ENCODE measurements at regions not wholly inside any gene's neighbourhood (a gene's known extent, or its start where the extent isn't known, plus 50 kb on each side); places are given as distances from the start of the nearest gene placed in this dataset.

DNA sequence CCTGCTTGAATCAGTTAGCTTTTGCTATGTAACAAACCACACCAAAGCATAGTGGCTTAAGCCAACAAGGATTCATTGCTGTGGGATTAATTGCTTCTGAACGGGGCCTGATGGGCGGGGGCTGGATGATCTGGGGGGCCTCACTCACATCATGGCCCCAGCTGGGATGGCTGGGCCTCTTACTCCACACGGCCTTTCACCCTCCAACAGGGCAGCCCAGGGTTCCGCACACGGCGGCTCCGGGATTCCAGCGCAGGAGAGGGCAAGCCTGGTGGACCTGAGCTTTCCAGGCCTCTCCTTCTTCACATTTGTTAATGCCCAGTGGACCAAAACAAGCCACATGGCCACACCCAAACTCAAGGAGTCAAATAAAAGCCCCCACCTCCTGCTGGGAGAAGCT, 86.3 kb upstream of the PHLPP1 start:
- Mint-ChIP-seq H3K4me1 (ENCODE audit: low read depth) (no peaks in the 10 kb centered on the region), H3K4me3 (no peak overlapping the region), H3K36me3 (ENCODE audit: low read depth) (no peaks in the 10 kb centered on the region), H3K27me3 (no peaks in the 10 kb centered on the region), H3K9me3 (no peaks in the 10 kb centered on the region), H3K27ac (no peak overlapping the region)
- H3K4me3 ChIP-seq (ENCODE audit: low read length) = no peak overlapping the region
- no peak for ATAC-seq (ENCODE audit: poor library complexity)
- no peaks in the 10 kb centered on the region for H3K9me3 ChIP-seq (ENCODE audit: control insufficient read depth in 1 of 2, insufficient read depth in 1 of 2, low read length in 2 of 2)
- no peaks in the 10 kb centered on the region for H3K36me3 ChIP-seq (ENCODE audit: insufficient read depth, low read length)
- intact Hi-C loops (cut with DNase I, micrococcal nuclease) = no loop called here
- TF ChIP-seq, protein P1, sequence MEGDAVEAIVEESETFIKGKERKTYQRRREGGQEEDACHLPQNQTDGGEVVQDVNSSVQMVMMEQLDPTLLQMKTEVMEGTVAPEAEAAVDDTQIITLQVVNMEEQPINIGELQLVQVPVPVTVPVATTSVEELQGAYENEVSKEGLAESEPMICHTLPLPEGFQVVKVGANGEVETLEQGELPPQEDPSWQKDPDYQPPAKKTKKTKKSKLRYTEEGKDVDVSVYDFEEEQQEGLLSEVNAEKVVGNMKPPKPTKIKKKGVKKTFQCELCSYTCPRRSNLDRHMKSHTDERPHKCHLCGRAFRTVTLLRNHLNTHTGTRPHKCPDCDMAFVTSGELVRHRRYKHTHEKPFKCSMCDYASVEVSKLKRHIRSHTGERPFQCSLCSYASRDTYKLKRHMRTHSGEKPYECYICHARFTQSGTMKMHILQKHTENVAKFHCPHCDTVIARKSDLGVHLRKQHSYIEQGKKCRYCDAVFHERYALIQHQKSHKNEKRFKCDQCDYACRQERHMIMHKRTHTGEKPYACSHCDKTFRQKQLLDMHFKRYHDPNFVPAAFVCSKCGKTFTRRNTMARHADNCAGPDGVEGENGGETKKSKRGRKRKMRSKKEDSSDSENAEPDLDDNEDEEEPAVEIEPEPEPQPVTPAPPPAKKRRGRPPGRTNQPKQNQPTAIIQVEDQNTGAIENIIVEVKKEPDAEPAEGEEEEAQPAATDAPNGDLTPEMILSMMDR (IDR thresholded peaks at IDR 0.05) = no peak
- DNase-seq = no peak
- H3K27me3 ChIP-seq (ENCODE audit: control insufficient read depth in 1 of 2, insufficient read depth in 2 of 2, low read length in 2 of 2) = no peaks in the 10 kb centered on the region
- no peak overlapping the region for H3K27ac ChIP-seq (ENCODE audit: low read depth in 1 of 2, low read length in 2 of 2)
- ChIA-PET POLR2A (no interaction called here), CTCF (no interaction called here)
- no peaks in the 10 kb centered on the region for H3K4me1 ChIP-seq (ENCODE audit: insufficient read depth, low read length)

GRCh38 chr18:62631173-62631572, 84.2 kb upstream of the PHLPP1 start:
- ATAC-seq (ENCODE audit: poor library complexity) = no peak
- H3K9me3 Mint-ChIP-seq = no peaks in the 10 kb centered on the region
- TF ChIP-seq, protein P1 (IDR thresholded peaks at IDR 0.05) = no peak
- no peaks in the 10 kb centered on the region for H3K36me3 Mint-ChIP-seq (ENCODE audit: low read depth)
- peaks cover 4 to 11% of the 10 kb centered on the region in 2 experiments for H3K27me3 ChIP-seq (ENCODE audit: control insufficient read depth in 1 of 2, insufficient read depth in 2 of 2, low read length in 2 of 2)
- H3K36me3 ChIP-seq (ENCODE audit: insufficient read depth, low read length) = no peaks in the 10 kb centered on the region
- ChIA-PET CTCF (no interaction called here), POLR2A (no interaction called here)
- H3K27me3 Mint-ChIP-seq = peaks cover 4% of the 10 kb centered on the region
- H3K4me3 ChIP-seq (ENCODE audit: low read length) = no peak overlapping the region
- DNase-seq = no peak
- H3K4me3 Mint-ChIP-seq = no peak overlapping the region
- H3K4me1 ChIP-seq (ENCODE audit: insufficient read depth, low read length) = no peaks in the 10 kb centered on the region
- intact Hi-C loops (cut with DNase I, micrococcal nuclease) = no loop called here
- H3K27ac Mint-ChIP-seq = no peak overlapping the region
- H3K4me1 Mint-ChIP-seq (ENCODE audit: low read depth) = peaks cover 4% of the 10 kb centered on the region
- no peak overlapping the region for H3K27ac ChIP-seq (ENCODE audit: low read depth in 1 of 2, low read length in 2 of 2)
- no peaks in the 10 kb centered on the region for H3K9me3 ChIP-seq (ENCODE audit: control insufficient read depth in 1 of 2, insufficient read depth in 1 of 2, low read length in 2 of 2)

DNA sequence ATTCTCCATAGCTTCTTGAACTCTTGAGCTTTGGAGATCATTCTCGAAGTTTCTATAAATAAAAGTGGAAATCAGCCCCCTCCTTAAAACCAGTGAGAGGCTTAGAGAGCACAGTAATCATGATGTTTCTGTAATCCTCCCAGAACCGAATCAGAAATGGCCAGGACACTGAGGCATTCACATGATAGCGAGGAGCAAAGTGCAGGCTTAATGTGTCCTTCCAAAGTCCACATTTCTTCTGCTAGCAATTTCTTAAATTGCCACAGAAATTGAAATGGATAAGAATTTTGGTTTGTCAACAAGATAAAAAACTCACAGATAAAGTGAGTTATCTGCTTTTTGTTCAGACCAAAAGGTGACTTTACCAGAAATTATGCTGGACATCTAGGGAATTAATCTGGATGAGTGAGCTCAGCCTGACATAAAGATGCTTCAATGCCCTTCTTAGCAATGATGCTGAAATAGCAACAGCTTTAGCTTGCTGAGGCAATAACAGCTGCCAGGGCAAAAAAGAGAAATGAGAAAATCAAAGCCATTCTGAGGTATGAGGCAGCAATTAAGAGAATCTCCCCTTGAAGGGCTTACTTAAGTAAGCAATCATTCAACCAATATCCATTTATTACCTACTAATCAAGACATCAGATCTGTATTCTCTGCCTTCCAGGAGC, 82.4 kb upstream of the PHLPP1 start:
- Histone ChIP-seq H3K27me3 (ENCODE audit: control insufficient read depth in 1 of 2, insufficient read depth in 2 of 2, low read length in 2 of 2) (peaks cover 4 to 11% of the 10 kb centered on the region in 2 experiments), H3K27ac (ENCODE audit: low read depth in 1 of 2, low read length in 2 of 2) (no peak overlapping the region), H3K4me3 (ENCODE audit: low read length) (no peak overlapping the region), H3K9me3 (ENCODE audit: control insufficient read depth in 1 of 2, insufficient read depth in 1 of 2, low read length in 2 of 2) (no peaks in the 10 kb centered on the region), H3K4me1 (ENCODE audit: insufficient read depth, low read length) (no peaks in the 10 kb centered on the region), H3K36me3 (ENCODE audit: insufficient read depth, low read length) (no peaks in the 10 kb centered on the region)
- CTCF ChIA-PET = no interaction called here
- POLR2A ChIA-PET = no interaction called here
- no peak overlapping the region for H3K4me3 Mint-ChIP-seq
- no peaks in the 10 kb centered on the region for H3K9me3 Mint-ChIP-seq
- intact Hi-C loops (cut with DNase I, micrococcal nuclease) = no loop called here
- peaks cover 4% of the 10 kb centered on the region for H3K4me1 Mint-ChIP-seq (ENCODE audit: low read depth)
- H3K27ac Mint-ChIP-seq = no peak overlapping the region
- no peak for DNase-seq
- no peak for ATAC-seq (ENCODE audit: poor library complexity)
- H3K36me3 Mint-ChIP-seq (ENCODE audit: low read depth) = no peaks in the 10 kb centered on the region
- TF ChIP-seq, protein P1 (IDR thresholded peaks at IDR 0.05) = no peak
- peaks cover 11% of the 10 kb centered on the region for H3K27me3 Mint-ChIP-seq

All from CD4-positive, alpha-beta T cell (primary cell).